ENCODE measurements at regions not wholly inside any gene's neighbourhood (a gene's known extent, or its start where the extent isn't known, plus 50 kb on each side); places are given as distances from the start of the nearest gene placed in this dataset.

DNA sequence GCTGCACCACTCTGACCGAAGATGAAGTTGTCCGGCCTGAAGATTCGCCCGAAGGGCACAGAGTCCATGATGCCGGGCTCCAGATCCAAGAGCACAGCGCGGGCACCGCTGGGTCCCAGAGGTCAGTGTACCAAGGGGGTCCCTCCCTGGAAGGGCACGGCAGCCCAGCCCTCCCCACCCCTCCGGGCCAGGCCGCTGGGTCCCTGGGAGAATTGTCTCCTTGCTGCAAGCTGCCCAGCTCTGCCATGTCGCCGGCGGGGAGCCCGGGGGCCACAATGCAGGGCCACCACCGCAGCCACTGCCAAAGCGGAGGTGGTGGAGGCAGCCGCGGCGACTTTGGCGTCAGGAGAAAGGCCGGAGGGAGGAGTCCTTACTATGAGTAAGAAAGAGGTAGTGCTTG is 189.5 kb upstream of the CYRIA start:
- TF ChIP-seq, protein P1, sequence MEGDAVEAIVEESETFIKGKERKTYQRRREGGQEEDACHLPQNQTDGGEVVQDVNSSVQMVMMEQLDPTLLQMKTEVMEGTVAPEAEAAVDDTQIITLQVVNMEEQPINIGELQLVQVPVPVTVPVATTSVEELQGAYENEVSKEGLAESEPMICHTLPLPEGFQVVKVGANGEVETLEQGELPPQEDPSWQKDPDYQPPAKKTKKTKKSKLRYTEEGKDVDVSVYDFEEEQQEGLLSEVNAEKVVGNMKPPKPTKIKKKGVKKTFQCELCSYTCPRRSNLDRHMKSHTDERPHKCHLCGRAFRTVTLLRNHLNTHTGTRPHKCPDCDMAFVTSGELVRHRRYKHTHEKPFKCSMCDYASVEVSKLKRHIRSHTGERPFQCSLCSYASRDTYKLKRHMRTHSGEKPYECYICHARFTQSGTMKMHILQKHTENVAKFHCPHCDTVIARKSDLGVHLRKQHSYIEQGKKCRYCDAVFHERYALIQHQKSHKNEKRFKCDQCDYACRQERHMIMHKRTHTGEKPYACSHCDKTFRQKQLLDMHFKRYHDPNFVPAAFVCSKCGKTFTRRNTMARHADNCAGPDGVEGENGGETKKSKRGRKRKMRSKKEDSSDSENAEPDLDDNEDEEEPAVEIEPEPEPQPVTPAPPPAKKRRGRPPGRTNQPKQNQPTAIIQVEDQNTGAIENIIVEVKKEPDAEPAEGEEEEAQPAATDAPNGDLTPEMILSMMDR (IDR thresholded peaks at IDR 0.05; ENCODE audit: low read depth, low read length): no peak
- no peak for TF ChIP-seq EZH2phosphoT487 (IDR thresholded peaks at IDR 0.05; ENCODE audit: low read depth)
